Upper lobe of left lung (tissue), 4 donors: ENCODE measurements at regions not wholly inside any gene's neighbourhood (a gene's known extent, or its start where the extent isn't known, plus 50 kb on each side); places are given as distances from the start of the nearest gene placed in this dataset.

ENCODE experiments used
- EP300 ChIP-seq, 4 donors: sonication (generic); formaldehyde crosslinking; IDR thresholded peaks; one replicate each; pipeline ENCODE4 v1.5.1; 2017; ENCODE audit warnings: antibody characterized with exemption in 4 of 4, control low read depth in 2 of 4
- POLR2A ChIP-seq, 4 donors: fragments of 450-650 bp; IDR thresholded peaks; one replicate each; pipeline ENCODE4 v1.5.1; 2016 to 2017; ENCODE audit warnings: antibody characterized with exemption in 4 of 4, mild to moderate bottlenecking in 2 of 4
- POLR2AphosphoS5 ChIP-seq, 2 donors: sonication (generic); formaldehyde crosslinking; IDR thresholded peaks; one replicate each; pipeline ENCODE4 v1.5.1; 2017; ENCODE audit warnings: antibody characterized with exemption in 2 of 2
- TF ChIP-seq, protein P1 (sequence below), 6 experiments: fragments of 450-650 bp in 4 of 6; fragments of 200-600 bp in 2 of 6; sonication (generic) in 2 of 6; IDR thresholded peaks; one replicate each; pipeline ENCODE4 v1.5.1; 2016 to 2019; ENCODE audit warnings: antibody characterized with exemption in 6 of 6

DNA sequence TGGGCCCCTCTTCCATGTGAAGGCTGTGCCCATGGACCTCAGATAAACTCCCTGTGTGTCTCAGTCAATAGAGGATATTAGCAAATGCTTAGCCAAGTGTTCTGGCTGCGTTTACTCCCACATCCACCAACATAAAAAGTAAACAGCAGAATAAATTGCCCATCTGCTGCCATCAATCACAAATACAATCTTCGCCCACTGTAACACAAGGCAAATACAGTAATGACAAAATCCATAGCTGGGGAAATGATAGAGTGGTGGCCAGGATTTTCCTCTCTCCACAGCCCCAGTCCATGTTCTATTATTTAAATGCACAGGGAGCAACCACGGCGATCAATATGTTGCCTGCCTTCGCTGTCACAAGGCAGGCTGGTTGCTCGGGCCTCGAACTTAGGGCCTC, 376.5 kb downstream of the UQCRFS1 start:
- TF ChIP-seq, protein P1, sequence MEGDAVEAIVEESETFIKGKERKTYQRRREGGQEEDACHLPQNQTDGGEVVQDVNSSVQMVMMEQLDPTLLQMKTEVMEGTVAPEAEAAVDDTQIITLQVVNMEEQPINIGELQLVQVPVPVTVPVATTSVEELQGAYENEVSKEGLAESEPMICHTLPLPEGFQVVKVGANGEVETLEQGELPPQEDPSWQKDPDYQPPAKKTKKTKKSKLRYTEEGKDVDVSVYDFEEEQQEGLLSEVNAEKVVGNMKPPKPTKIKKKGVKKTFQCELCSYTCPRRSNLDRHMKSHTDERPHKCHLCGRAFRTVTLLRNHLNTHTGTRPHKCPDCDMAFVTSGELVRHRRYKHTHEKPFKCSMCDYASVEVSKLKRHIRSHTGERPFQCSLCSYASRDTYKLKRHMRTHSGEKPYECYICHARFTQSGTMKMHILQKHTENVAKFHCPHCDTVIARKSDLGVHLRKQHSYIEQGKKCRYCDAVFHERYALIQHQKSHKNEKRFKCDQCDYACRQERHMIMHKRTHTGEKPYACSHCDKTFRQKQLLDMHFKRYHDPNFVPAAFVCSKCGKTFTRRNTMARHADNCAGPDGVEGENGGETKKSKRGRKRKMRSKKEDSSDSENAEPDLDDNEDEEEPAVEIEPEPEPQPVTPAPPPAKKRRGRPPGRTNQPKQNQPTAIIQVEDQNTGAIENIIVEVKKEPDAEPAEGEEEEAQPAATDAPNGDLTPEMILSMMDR (IDR thresholded peaks at IDR 0.05) = no peak
- no peak for TF ChIP-seq EP300 (IDR thresholded peaks at IDR 0.05)
- TF ChIP-seq POLR2A (IDR thresholded peaks at IDR 0.05) = no peak
- TF ChIP-seq POLR2AphosphoS5 (IDR thresholded peaks at IDR 0.05) = no peak
